ENCODE measurements at regions not wholly inside any gene's neighbourhood (a gene's known extent, or its start where the extent isn't known, plus 50 kb on each side); places are given as distances from the start of the nearest gene placed in this dataset.
"Not testable (repeated sequence)": the region's sequence is repeated elsewhere in the genome, so short reads cannot be mapped to it uniquely, and the experiment has no call there.

- DNase-seq, result no peak
These were observed 2342.1 kb downstream of the PCDH7 start for GRCh38 chr4:33062155-33062806.

- DNase-seq, result no peak
These were observed 2343.1 kb downstream of the PCDH7 start for GRCh38 chr4:33063241-33063640.

- no peak for DNase-seq
These were observed 2344.1 kb downstream of the PCDH7 start for GRCh38 chr4:33064238-33064637.

- DNase-seq, result no peak
These were observed 2345.6 kb downstream of the PCDH7 start for GRCh38 chr4:33065749-33066148.

GRCh38 chr4:33067221-33067620 is 2347.1 kb downstream of the PCDH7 start:
- DNase-seq, result no peak

GRCh38 chr4:33068539-33068938 is 2348.4 kb downstream of the PCDH7 start:
- DNase-seq, result no peak

GRCh38 chr4:33071535-33071934 is 2351.4 kb downstream of the PCDH7 start:
- no peak for DNase-seq

- DNase-seq, result no peak
These were observed 2352.3 kb downstream of the PCDH7 start for GRCh38 chr4:33072298-33073089.

- DNase-seq, result no peak
These were observed 2353.6 kb downstream of the PCDH7 start for GRCh38 chr4:33073811-33074210.

- no peak for DNase-seq
These were observed 2358.0 kb downstream of the PCDH7 start for GRCh38 chr4:33078145-33078544.

- DNase-seq, result no peak
These were observed 2360.1 kb downstream of the PCDH7 start for GRCh38 chr4:33080275-33080674.

GRCh38 chr4:33085709-33086108 is 2365.5 kb downstream of the PCDH7 start:
- DNase-seq, result no peak

GRCh38 chr4:33086331-33086925 is 2366.3 kb downstream of the PCDH7 start:
- DNase-seq, result no peak

GRCh38 chr4:33088713-33089112 is 2368.5 kb downstream of the PCDH7 start:
- DNase-seq, result no peak

- no peak for DNase-seq
These were observed 2370.7 kb downstream of the PCDH7 start for GRCh38 chr4:33090910-33091309.

GRCh38 chr4:33091961-33092360 is 2371.8 kb downstream of the PCDH7 start:
- no peak for DNase-seq

GRCh38 chr4:33104273-33104672 is 2384.1 kb downstream of the PCDH7 start:
- no peak for DNase-seq

- DNase-seq, result no peak
These were observed 2387.6 kb downstream of the PCDH7 start for GRCh38 chr4:33107814-33108213.

- DNase-seq, result no peak
These were observed 2390.9 kb downstream of the PCDH7 start for GRCh38 chr4:33111117-33111516.

GRCh38 chr4:33116871-33117270 is 2396.7 kb downstream of the PCDH7 start:
- no peak for DNase-seq

- no peak for DNase-seq
These were observed 2405.8 kb downstream of the PCDH7 start for GRCh38 chr4:33126002-33126401.

- not testable (repeated sequence) for DNase-seq
These were observed 2410.5 kb downstream of the PCDH7 start for GRCh38 chr4:33130662-33131061.

- DNase-seq, result no peak
These were observed 2413.6 kb downstream of the PCDH7 start for GRCh38 chr4:33133723-33134122.

- DNase-seq, result no peak
These were observed 2414.2 kb downstream of the PCDH7 start for GRCh38 chr4:33134366-33134765.
